HG03354 (cell line): ENCODE measurements at regions not wholly inside any gene's neighbourhood (a gene's known extent, or its start where the extent isn't known, plus 50 kb on each side); places are given as distances from the start of the nearest gene placed in this dataset.
"Not testable (repeated sequence)": the region's sequence is repeated elsewhere in the genome, so short reads cannot be mapped to it uniquely, and the experiment has no call there.

Experiments
- ATAC-seq: cut with Tn5 transposase; IDR thresholded peaks from one replicate; pipeline ENCODE4 v1.9.1; 2021; ENCODE audit warnings: mild to moderate bottlenecking; ENCODE audit not compliant: unreplicated experiment, poor library complexity, severe bottlenecking

GRCh38 chr6:92259171-92259570, 1160.2 kb downstream of the EPHA7 start:
- no peak for ATAC-seq

DNA sequence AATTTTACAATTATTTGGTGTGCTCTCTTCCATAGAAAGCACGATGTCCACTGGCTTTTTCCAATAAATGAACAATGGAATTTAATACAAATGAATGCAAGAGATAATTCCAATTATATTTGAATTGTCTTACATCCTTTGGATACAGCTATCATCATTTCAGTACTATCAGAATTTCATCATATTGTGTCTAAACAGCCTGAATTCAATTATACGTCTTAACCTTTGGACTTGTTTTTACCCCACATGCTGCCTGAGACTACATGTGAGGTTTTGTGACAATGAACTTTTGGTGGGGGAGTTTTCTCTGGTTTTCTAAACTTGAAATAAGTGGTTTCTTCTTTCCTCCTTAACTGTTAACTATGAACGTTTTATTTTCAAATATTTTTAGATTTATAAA, 1176.0 kb downstream of the EPHA7 start:
- no peak for ATAC-seq

DNA sequence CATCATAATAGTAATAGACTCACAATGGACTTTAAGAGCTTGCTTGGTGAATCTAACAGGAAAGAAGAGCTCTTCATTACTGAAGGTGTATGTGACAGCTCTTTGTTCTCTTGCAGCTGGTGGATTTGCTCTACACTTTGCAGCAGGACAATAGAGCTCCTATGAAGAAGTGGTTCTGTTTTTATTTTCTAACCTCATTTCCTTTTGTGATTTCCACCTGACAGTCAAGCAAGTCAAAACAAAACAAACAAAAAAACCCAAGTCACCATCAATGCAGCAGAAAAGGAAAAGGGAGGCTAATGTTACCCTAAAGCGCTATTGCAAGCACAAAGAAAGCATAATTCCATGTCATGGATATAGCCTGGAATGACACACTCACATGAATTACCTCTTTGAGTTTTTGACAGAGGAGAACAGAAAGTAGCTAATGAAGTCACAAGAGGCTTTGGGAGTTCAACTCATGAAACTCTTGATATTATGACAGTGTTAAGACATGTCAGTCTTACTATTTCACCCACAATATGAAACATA, 1188.1 kb downstream of the EPHA7 start:
- no peak for ATAC-seq

DNA sequence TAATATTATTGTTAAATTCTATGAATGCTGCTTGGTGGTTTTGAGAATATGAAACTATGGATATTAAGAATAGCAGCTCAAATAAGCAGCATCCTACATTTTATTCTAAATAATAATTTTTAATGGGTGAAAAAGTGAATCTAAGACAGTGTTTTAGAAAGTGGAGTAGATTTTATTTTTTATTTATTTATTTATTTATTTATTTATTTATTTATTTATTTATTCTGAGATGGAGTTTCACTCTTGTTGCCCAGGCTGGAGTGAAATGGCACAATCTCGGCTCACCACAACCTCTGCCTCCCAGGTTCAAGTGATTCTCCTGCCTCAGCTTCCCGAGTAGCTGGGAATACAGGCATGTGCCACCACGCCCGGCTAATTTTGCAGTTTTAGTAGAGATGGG, 1199.4 kb downstream of the EPHA7 start:
- ATAC-seq: not testable (repeated sequence)

DNA sequence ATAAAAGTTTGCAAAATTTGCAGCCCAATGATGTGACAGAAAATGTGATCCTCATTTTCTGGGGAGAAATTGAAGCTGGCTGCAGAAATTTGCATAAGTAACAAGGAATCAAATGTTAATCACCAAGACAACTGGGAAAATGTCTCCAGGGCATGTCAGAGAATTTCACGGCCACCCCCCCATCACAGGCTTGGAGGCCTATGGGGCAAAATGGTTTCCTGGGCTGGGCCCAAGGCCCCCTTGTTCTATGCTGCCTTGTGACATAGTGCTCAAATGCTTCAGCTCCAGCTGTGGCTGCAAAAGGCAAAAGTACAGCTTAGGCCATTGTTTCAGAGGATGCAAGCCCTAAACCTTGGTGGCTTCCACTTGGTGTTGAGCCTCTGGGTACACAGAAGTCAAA, 1202.6 kb downstream of the EPHA7 start:
- no peak for ATAC-seq

DNA sequence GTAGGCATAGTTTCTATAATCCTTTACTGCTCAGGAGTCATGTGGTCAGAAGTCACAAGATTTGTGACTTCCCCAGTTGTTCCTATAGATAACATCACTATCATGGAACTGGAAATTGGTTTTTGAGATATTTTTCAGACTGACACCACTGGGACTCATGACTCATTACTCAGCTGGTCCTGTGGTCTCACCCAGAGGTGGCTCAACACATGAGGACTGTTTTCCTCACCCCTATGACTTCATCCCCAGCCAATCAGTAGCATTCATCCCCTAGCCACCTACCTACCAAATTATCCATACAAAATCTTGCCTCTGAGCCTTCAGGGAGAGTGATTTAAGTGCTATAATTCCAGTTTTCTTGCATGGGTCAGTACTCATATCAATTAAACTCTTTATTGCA, 1217.7 kb downstream of the EPHA7 start:
- no peak for ATAC-seq

GRCh38 chr6:92196325-92196724, 1223.0 kb downstream of the EPHA7 start:
- no peak for ATAC-seq

GRCh38 chr6:92195796-92196195, 1223.6 kb downstream of the EPHA7 start:
- no peak for ATAC-seq

DNA sequence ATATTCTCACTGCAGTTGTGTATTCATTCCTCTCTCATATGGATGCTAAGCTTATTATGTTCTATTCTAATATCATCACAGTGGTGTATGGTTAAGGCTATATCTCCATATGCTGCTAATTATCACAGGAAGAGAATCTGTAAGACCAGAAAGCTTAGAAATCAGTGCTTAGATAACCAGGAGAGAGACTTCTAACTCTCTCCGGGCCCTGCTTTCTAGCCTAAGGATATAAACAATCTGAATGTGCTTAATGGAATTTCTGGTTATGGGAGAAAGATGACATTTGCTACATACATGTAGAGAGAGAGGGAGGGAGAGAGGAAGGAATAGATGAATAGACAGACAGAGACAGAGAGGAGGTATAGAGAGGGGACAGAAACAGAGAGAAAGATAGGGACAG, 1231.3 kb downstream of the EPHA7 start:
- ATAC-seq: no peak

DNA sequence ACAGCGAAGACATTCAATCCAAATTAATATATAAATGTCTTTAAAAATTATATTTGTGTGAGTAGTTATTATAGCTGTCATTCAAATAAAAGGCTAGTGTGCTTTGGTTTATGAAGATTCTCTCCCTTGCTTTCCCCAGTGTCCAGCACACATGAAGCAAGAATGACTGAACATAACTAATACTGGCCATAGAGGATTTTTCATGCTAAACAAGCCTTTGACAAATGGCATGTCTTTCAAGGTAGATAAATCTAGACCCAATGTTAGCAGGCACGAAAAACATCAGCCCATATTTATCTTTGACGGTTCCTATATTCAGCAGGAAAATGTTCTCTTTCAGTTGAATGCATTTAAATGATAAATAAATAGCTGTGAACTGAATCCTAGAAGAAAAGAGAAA, 1234.4 kb downstream of the EPHA7 start:
- no peak for ATAC-seq

DNA sequence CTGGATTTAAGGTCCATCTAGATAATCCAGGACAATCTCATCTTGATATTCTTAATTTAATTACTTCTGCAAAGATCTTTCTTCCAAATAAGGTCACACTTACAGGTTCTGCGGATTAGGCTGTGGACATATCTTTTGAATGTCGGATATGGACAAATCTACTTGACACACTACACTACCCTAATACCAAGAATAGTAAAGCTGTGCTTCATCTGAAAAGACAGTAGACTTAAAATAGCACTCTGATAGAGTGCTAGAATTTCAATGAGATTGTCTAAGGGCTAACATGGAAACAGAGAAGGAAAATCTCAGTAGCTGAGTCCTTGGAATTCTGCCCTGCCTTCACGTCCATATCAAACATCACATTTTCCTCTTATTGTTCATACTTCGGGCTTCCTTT, 1238.0 kb downstream of the EPHA7 start:
- no peak for ATAC-seq

GRCh38 chr6:92180090-92180489, 1239.3 kb downstream of the EPHA7 start:
- no peak for ATAC-seq

GRCh38 chr6:92176666-92177065, 1242.7 kb downstream of the EPHA7 start:
- no peak for ATAC-seq

GRCh38 chr6:92174398-92175073, 1244.8 kb downstream of the EPHA7 start:
- no peak for ATAC-seq

DNA sequence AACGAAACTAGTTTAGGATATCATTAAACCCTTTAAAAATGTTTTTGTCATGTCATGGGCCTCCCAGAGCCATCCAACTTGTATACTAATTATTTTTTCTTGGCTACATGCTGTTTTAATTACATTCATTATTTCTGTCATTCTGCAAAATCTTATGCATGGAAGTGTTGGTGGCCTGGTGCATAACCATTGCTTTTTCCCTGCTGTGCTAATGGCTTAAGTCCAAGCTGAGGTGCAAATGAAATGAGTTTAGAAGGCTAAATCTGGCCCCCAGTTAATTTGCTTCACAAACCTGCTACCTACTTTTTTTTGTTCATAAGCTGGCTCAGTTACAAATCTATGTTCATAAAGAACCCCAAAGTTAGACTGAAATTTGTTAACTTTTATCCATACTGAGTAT, 1249.9 kb downstream of the EPHA7 start:
- no peak for ATAC-seq

- no peak for ATAC-seq
Observed at GRCh38 chr6:92166666-92167065, 1252.7 kb downstream of the EPHA7 start.

DNA sequence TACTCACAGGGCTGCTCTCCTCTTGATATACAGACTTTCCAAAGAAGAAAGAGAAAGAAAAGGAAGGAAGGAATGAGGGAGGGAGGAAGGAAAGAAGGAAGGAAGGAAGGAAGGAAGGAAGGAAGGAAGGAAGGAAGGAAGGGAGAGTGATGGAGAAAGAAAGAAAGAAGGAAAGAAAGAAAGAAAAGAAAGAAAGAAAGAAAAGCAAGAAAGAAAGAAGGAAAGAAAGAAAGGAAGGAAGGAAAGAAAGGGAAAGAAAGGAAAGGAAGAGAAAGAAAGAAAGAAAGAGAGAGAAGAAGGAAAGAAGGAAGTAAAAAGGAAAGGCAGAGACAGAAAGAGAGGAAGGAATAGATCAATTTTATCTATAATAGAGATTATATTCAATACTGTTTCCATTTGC, 1257.4 kb downstream of the EPHA7 start:
- ATAC-seq: no peak

DNA sequence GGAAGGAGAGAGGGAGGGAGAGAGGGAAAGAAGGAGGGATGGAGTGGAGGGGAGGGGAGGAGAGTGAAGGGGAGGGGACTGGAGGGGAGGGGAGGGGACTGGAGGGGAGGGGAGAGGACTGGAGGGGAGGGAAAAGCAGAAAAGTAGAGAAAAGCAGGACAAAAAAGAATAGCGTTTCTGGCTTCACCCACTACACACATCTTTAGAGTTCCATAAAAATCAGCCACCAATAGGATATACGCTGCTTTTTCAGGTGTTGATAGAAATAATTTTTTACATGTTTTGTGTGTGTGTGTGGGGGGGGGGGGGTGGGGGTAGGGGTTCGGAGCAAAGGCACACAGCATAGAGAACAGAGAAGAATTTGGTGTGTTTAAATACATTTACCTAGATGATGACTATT, 1259.1 kb downstream of the EPHA7 start:
- ATAC-seq: no peak

GRCh38 chr6:92159046-92159445, 1260.3 kb downstream of the EPHA7 start:
- ATAC-seq: no peak

- ATAC-seq: no peak
Observed at GRCh38 chr6:92150553-92150952, 1268.8 kb downstream of the EPHA7 start.

DNA sequence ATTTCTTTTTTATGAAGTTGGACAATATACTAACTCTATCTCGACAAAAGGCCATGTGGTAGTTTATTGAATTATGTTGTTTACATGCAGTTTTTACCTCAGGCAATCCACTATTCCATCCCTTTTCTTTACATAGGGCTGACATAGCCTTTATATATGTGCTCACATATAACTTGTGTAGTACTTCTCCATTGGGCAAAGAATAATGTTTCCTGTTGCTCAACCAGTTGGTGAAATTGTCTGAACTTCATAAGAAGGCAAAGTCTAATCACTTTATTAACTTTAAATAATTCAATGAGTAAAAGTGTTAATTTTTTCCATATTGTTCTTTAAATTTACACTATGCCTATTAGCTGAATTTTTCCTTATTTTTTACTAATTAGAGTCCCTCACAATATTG, 1272.1 kb downstream of the EPHA7 start:
- no peak for ATAC-seq

- no peak for ATAC-seq
Observed at GRCh38 chr6:92139601-92140000, 1279.8 kb downstream of the EPHA7 start.
